ENCODE measurements at regions not wholly inside any gene's neighbourhood (a gene's known extent, or its start where the extent isn't known, plus 50 kb on each side); places are given as distances from the start of the nearest gene placed in this dataset.

DNA sequence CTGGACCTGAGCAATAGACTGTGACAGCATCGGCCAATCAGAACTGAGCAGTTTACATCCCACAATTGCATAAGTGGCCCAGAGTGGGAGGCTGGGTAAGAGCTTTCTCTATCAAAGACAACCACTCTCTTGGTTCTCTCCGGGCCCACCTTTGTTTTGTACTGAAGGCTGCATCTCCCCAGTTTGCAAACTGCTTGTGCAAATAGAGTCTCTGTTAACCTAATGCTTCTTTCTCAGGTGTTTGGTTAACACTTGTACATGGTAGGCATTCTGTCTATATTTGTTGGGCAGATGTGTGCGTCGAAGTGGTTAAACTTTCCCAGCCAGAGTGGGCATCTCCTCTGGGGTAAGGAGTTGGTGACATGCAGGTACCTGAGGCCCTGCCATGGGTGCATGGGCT, 177.1 kb downstream of the CDH26 start:
- Histone ChIP-seq H3K4me3 (ENCODE audit: insufficient read depth, low read depth, low read length) (no peak overlapping the region), H4K91ac (ENCODE audit: insufficient read depth, low read depth, low read length) (no peak overlapping the region), H2BK120ac (ENCODE audit: low read depth, low read length) (no peak overlapping the region), H2AK9ac (replicated peaks; ENCODE audit: low read depth, low read length, poor library complexity) (no peak overlapping the region), H2BK20ac (ENCODE audit: low read depth, low read length) (no peak overlapping the region), H3K9ac (ENCODE audit: low read depth, low read length) (no peak overlapping the region), H2AK5ac (ENCODE audit: low read depth, low read length) (no peak overlapping the region), H3K4ac (ENCODE audit: low read depth, low read length) (no peak overlapping the region), H2AFZ (replicated peaks; ENCODE audit: low read length, poor library complexity) (no peak overlapping the region), H3K4me2 (ENCODE audit: low read depth, low read length) (no peak overlapping the region), H3K14ac (replicated peaks; ENCODE audit: low read depth, low read length) (no peak overlapping the region), H3K79me1 (ENCODE audit: low read depth in 1 of 2, low read length in 2 of 2) (no peaks in the 10 kb centered on the region), H3K23ac (ENCODE audit: low read depth, low read length) (no peak overlapping the region), H3K9me1 (ENCODE audit: insufficient read depth, low read length) (no peaks in the 10 kb centered on the region), H3K36me3 (ENCODE audit: control insufficient read depth, insufficient read depth, low read length) (no peaks in the 10 kb centered on the region), H4K8ac (ENCODE audit: low read depth in 2 of 2, low read length in 2 of 2) (no peak overlapping the region), H3K56ac (ENCODE audit: extremely low read depth, insufficient read depth, low read length) (no peak overlapping the region), H4K20me1 (ENCODE audit: insufficient read depth, low read length) (no peaks in the 10 kb centered on the region), H3K18ac (ENCODE audit: low read depth, low read length) (no peak overlapping the region), H2BK15ac (ENCODE audit: low read depth, low read length) (no peak overlapping the region), H3K27ac (ENCODE audit: insufficient read depth, low read length) (no peak overlapping the region), H3K27me3 (ENCODE audit: control insufficient read depth, insufficient read depth, low read length) (no peaks in the 10 kb centered on the region), H3K4me1 (ENCODE audit: control insufficient read depth, insufficient read depth, low read length) (no peaks in the 10 kb centered on the region), H4K5ac (ENCODE audit: low read depth, low read length) (no peak overlapping the region), H3K9me3 (ENCODE audit: control insufficient read depth, insufficient read depth, low read length) (no peaks in the 10 kb centered on the region), H2BK5ac (ENCODE audit: low read depth, low read length, poor library complexity, severe bottlenecking) (no peak overlapping the region)
- in situ Hi-C loops (cut with MboI; ENCODE audit: low sequenced_read_pairs) (no loop called here), intact Hi-C loops (cut with micrococcal nuclease) (no loop called here), dilution Hi-C loops (cut with HindIII; ENCODE audit: low sequenced_read_pairs, unreplicated experiment) (no loop called here)
- DNase-seq (no peak), ATAC-seq (ENCODE audit: low read depth) (no peak)
- BruUV-seq (replicated peaks), result no TSS peak
- WGBS, 2 experiments (ENCODE audit: extremely low coverage in 2 of 2, insufficient read length in 1 of 2), result no CpG with 5 or more reads among the region's 4 CpGs
- TF ChIP-seq MXI1 (IDR thresholded peaks at IDR 0.05; ENCODE audit: borderline replicate concordance, low read depth, low read length) (no peak), CEBPB (IDR thresholded peaks at IDR 0.05; ENCODE audit: low read depth, low read length) (no peak), CTCF (conservative IDR thresholded peaks at IDR 0.05; ENCODE audit: low read depth, low read length) (no peak), MAZ (IDR thresholded peaks at IDR 0.05; ENCODE audit: borderline replicate concordance, low read depth, low read length) (no peak), NFE2L2 (IDR thresholded peaks at IDR 0.05; ENCODE audit: low read depth, low read length) (no peak), RCOR1 (IDR thresholded peaks at IDR 0.05; ENCODE audit: insufficient replicate concordance, low read length) (no peak), FOS (IDR thresholded peaks at IDR 0.05; ENCODE audit: low read depth, low read length) (no peak), RAD21 (IDR thresholded peaks at IDR 0.05; ENCODE audit: low read length) (no peak)
- TF ChIP-seq, protein P1, sequence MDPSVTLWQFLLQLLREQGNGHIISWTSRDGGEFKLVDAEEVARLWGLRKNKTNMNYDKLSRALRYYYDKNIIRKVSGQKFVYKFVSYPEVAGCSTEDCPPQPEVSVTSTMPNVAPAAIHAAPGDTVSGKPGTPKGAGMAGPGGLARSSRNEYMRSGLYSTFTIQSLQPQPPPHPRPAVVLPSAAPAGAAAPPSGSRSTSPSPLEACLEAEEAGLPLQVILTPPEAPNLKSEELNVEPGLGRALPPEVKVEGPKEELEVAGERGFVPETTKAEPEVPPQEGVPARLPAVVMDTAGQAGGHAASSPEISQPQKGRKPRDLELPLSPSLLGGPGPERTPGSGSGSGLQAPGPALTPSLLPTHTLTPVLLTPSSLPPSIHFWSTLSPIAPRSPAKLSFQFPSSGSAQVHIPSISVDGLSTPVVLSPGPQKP (IDR thresholded peaks at IDR 0.05; ENCODE audit: borderline replicate concordance, low read depth, low read length), result no peak
- TF ChIP-seq, protein P2, sequence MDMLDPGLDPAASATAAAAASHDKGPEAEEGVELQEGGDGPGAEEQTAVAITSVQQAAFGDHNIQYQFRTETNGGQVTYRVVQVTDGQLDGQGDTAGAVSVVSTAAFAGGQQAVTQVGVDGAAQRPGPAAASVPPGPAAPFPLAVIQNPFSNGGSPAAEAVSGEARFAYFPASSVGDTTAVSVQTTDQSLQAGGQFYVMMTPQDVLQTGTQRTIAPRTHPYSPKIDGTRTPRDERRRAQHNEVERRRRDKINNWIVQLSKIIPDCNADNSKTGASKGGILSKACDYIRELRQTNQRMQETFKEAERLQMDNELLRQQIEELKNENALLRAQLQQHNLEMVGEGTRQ (IDR thresholded peaks at IDR 0.05; ENCODE audit: low read depth, low read length), result no peak
- ChIA-PET CTCF (no interaction called here), POLR2A (ENCODE audit: unreplicated experiment) (no interaction called here)
